Pancreas (tissue), 10 donors: ENCODE measurements at regions not wholly inside any gene's neighbourhood (a gene's known extent, or its start where the extent isn't known, plus 50 kb on each side); places are given as distances from the start of the nearest gene placed in this dataset.
A peak's percentile ranks its signal among the peaks of the same experiment; 100 is the strongest.

Experiments used
- ATAC-seq, 4 donors: fragments of 200-7000 bp; cut with Tn5 transposase; one replicate each; pipeline versions ENCODE4 v1.8.0 to v1.9.1; 2020; ENCODE audit warnings: mild to moderate bottlenecking in 4 of 4, moderate library complexity in 4 of 4
- DNase-seq, 6 donors: peaks; one replicate each; pipeline ENCODE4 v3.0.0-alpha.2; 2020
- FAIRE-seq: peaks from 2 replicates; lab custom pipeline; 2012; peaks lifted over from hg19 to GRCh38; lab: Jason Lieb, UNC
- H3K27ac ChIP-seq, 4 donors: fragments of 200-600 bp; sonication (generic); 1 replicate in 3 of 4; 2 replicates in 1 of 4; pipeline versions ENCODE4 v1.5.0 to v1.8.0; 2020
- H3K27me3 ChIP-seq, 4 donors: fragments of 200-600 bp; one replicate each; pipeline ENCODE4 v1.8.0; 2021
- H3K36me3 ChIP-seq, 3 donors: fragments of 200-600 bp; sonication (generic) in 1 of 3; one replicate each; pipeline versions ENCODE4 v1.5.0 to v1.8.0; 2020 to 2021
- H3K4me1 ChIP-seq, 3 donors: fragments of 200-600 bp; one replicate each; pipeline ENCODE4 v1.8.0; 2021
- H3K4me3 ChIP-seq, 4 donors: fragments of 200-600 bp; sonication (generic) in 2 of 4; one replicate each; pipeline versions ENCODE4 v1.5.0 to v1.8.0; 2020 to 2021
- H3K9me3 ChIP-seq, 4 donors: fragments of 200-600 bp; one replicate each; pipeline ENCODE4 v1.8.0; 2021
- CTCF ChIP-seq, 4 donors: fragments of 200-600 bp; sonication (generic) in 3 of 4; IDR thresholded peaks; one replicate each; pipeline versions ENCODE4 v1.5.0 to v1.8.0; 2021; ENCODE audit warnings: antibody characterized with exemption in 4 of 4
- WGBS, 2 donors: extraction: QIAGEN DNeasy Blood & Tissue Kit; methylation state at CpG; one replicate each; pipeline ENCODE4 v1.1.7; 2013; 5-methylcytosine and 5-hydroxymethylcytosine counted together
- intact Hi-C, 3 donors: fragments of 100-400 bp; cut with DNase I; formaldehyde crosslinking; loops; one replicate each; pipeline versions ENCODE4 v1.11.1 to v1.14.2; 2022
- donor health status: healthy with polysubstance abuse.
- donor health status: DM: no; HTN: no; CAD: no; lungs with moderate emphysema.
- donor health status: DM: no; HTN: no; CAD: no.
- donor health status: control.
- donor health status: control.
- donor health status: Bipolar disorder and iron deficiency.
- donor health status: DM: yes; HTN: yes; CAD: no.
- donor health status: DM: no; HTN: no; CAD: no.
- donor health status: DM: no; HTN: no; CAD: no.
- donor health status: DM: yes; HTN: yes; CAD: no.

DNA sequence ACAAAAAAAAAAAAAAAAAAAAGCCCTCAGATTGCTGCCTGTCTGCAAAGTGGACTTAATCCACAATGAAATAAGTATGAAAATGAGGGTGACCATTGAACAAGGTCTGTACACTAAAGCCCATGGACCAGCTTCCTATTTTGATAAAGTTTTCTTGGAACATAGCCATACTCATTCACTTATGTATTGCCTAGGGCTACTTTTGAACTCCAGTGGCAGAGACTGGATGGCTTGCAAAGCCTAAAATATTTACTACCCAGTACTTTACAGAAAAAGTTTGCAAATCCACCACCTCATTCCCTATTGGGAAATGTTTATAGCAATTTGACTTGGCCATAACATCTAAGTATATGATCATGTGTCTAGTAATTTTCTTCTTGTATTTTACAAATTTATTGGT lies 481.7 kb downstream of the NAF1 start:
- H3K9me3 ChIP-seq = no peaks in the 10 kb centered on the region
- DNase-seq (no peak), FAIRE-seq (no peak), ATAC-seq (no peak)
- TF ChIP-seq CTCF (IDR thresholded peaks at IDR 0.05) = no peak
- intact Hi-C loops = no loop called here
- H3K27me3 ChIP-seq = no peaks in the 10 kb centered on the region
- no peaks in the 10 kb centered on the region for H3K4me1 ChIP-seq
- no peaks in the 10 kb centered on the region for H3K36me3 ChIP-seq
- H3K27ac ChIP-seq = no peak overlapping the region
- no peak overlapping the region for H3K4me3 ChIP-seq

- intact Hi-C loops = no loop called here
- Histone ChIP-seq H3K9me3 (no peaks in the 10 kb centered on the region), H3K36me3 (no peaks in the 10 kb centered on the region), H3K27me3 (no peaks in the 10 kb centered on the region), H3K27ac (no peak overlapping the region), H3K4me3 (no peak overlapping the region), H3K4me1 (no peaks in the 10 kb centered on the region)
- FAIRE-seq (no peak), DNase-seq (no peak), ATAC-seq (no peak)
- no peak for TF ChIP-seq CTCF (IDR thresholded peaks at IDR 0.05)
Measured at GRCh38 chr4:162684371-162684700, 482.4 kb downstream of the NAF1 start.

- 23 to 30% methylated on average over 5 of the region's 5 CpGs for WGBS, 2 donors
- FAIRE-seq = no peak
Measured at GRCh38 chr4:162683659-162684370, 482.9 kb downstream of the NAF1 start.

DNA sequence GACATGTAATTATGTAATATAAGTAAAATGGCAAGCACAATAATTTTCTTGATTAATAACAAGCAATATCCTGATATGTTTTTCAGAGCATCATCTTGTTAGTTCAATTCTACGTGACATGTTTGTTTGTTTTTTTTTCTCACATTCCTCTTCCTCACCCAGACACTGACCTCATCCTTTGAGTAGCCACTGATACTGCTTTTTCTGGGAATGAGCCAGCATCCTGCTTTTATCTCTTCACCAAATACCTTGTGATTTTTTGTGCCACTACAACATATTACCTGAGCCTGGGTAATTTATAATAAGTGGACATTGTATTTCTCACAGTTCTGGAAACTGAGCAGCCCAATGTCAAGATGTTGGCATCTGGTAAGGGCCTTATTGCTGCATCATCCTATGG lies 484.0 kb downstream of the NAF1 start:
- WGBS, 2 donors = 38 to 41% methylated on average over 1 of the region's 1 CpG
- no peaks in the 10 kb centered on the region for H3K4me1 ChIP-seq
- no peaks in the 10 kb centered on the region for H3K36me3 ChIP-seq
- H3K27ac ChIP-seq = no peak overlapping the region
- H3K9me3 ChIP-seq = no peaks in the 10 kb centered on the region
- intact Hi-C loops = no loop called here
- DNase-seq (no peak), ATAC-seq (no peak), FAIRE-seq (no peak)
- no peak overlapping the region for H3K4me3 ChIP-seq
- no peak for TF ChIP-seq CTCF (IDR thresholded peaks at IDR 0.05)
- no peaks in the 10 kb centered on the region for H3K27me3 ChIP-seq

More at GRCh38 chr4:162683659-162684370, 482.9 kb downstream of the NAF1 start:
- H3K27ac ChIP-seq = no peak overlapping the region
- ATAC-seq (peak in 1 of 4 donors; percentile 35), DNase-seq (no peak)
- no peaks in the 10 kb centered on the region for H3K9me3 ChIP-seq
- no peaks in the 10 kb centered on the region for H3K27me3 ChIP-seq
- no peaks in the 10 kb centered on the region for H3K36me3 ChIP-seq
- intact Hi-C loops = no loop called here
- no peak for TF ChIP-seq CTCF (IDR thresholded peaks at IDR 0.05)
- H3K4me1 ChIP-seq = no peaks in the 10 kb centered on the region
- no peak overlapping the region for H3K4me3 ChIP-seq

GRCh38 chr4:162681212-162681611 lies 485.5 kb downstream of the NAF1 start:
- H3K4me1 ChIP-seq = no peaks in the 10 kb centered on the region
- no peaks in the 10 kb centered on the region for H3K27me3 ChIP-seq
- H3K36me3 ChIP-seq = no peaks in the 10 kb centered on the region
- 17 to 37% methylated on average over 2 of the region's 2 CpGs for WGBS, 2 donors
- H3K27ac ChIP-seq = no peak overlapping the region
- no peak overlapping the region for H3K4me3 ChIP-seq
- ATAC-seq = no peak
- H3K9me3 ChIP-seq = no peaks in the 10 kb centered on the region
- no peak for TF ChIP-seq CTCF (IDR thresholded peaks at IDR 0.05)
- DNase-seq = no peak
- no peak for FAIRE-seq
- intact Hi-C loops = no loop called here
